ENCODE measurements at regions not wholly inside any gene's neighbourhood (a gene's known extent, or its start where the extent isn't known, plus 50 kb on each side); places are given as distances from the start of the nearest gene placed in this dataset.

GRCh38 chr2:5501807-5502206 is 190.4 kb upstream of the SOX11 start:
- Mint-ChIP-seq H3K4me1 (ENCODE audit: insufficient read depth, unreplicated experiment) (no peaks in the 10 kb centered on the region), H3K9me3 (ENCODE audit: unreplicated experiment) (peaks cover 7% of the 10 kb centered on the region), H3K36me3 (ENCODE audit: insufficient read depth, unreplicated experiment) (no peaks in the 10 kb centered on the region), H3K27ac (ENCODE audit: low read depth, unreplicated experiment) (no peak overlapping the region), H3K27me3 (ENCODE audit: insufficient read depth, unreplicated experiment) (no peaks in the 10 kb centered on the region), H3K4me3 (ENCODE audit: unreplicated experiment) (no peak overlapping the region)
- intact Hi-C loops (cut with micrococcal nuclease), result no loop called here
- no peak for DNase-seq (ENCODE audit: unreplicated experiment)
- BruUV-seq (replicated peaks), result no TSS peak
- TF ChIP-seq CTCF (IDR thresholded peaks at IDR 0.05; ENCODE audit: unreplicated experiment), result no peak
- POLR2A ChIA-PET, result no interaction called here
- CTCF ChIA-PET, result no interaction called here

GRCh38 chr2:5502385-5502784 is 189.8 kb upstream of the SOX11 start:
- Mint-ChIP-seq H3K27me3 (ENCODE audit: insufficient read depth, unreplicated experiment) (no peaks in the 10 kb centered on the region), H3K27ac (ENCODE audit: low read depth, unreplicated experiment) (no peak overlapping the region), H3K4me1 (ENCODE audit: insufficient read depth, unreplicated experiment) (no peaks in the 10 kb centered on the region), H3K4me3 (ENCODE audit: unreplicated experiment) (no peak overlapping the region), H3K36me3 (ENCODE audit: insufficient read depth, unreplicated experiment) (no peaks in the 10 kb centered on the region), H3K9me3 (ENCODE audit: unreplicated experiment) (peaks cover 7% of the 10 kb centered on the region)
- no TSS peak for BruUV-seq (replicated peaks)
- intact Hi-C loops (cut with micrococcal nuclease), result no loop called here
- DNase-seq (ENCODE audit: unreplicated experiment), result no peak
- POLR2A ChIA-PET, result no interaction called here
- CTCF ChIA-PET, result no interaction called here
- TF ChIP-seq CTCF (IDR thresholded peaks at IDR 0.05; ENCODE audit: unreplicated experiment), result no peak

GRCh38 chr2:5504756-5505155 is 187.4 kb upstream of the SOX11 start:
- no peak for TF ChIP-seq CTCF (IDR thresholded peaks at IDR 0.05; ENCODE audit: unreplicated experiment)
- no peaks in the 10 kb centered on the region for H3K36me3 Mint-ChIP-seq (ENCODE audit: insufficient read depth, unreplicated experiment)
- peaks cover 7% of the 10 kb centered on the region for H3K9me3 Mint-ChIP-seq (ENCODE audit: unreplicated experiment)
- H3K4me1 Mint-ChIP-seq (ENCODE audit: insufficient read depth, unreplicated experiment), result no peaks in the 10 kb centered on the region
- BruUV-seq (replicated peaks), result no TSS peak
- intact Hi-C loops (cut with micrococcal nuclease), result no loop called here
- DNase-seq (ENCODE audit: unreplicated experiment), result no peak
- H3K27me3 Mint-ChIP-seq (ENCODE audit: insufficient read depth, unreplicated experiment), result no peaks in the 10 kb centered on the region
- H3K4me3 Mint-ChIP-seq (ENCODE audit: unreplicated experiment), result no peak overlapping the region
- H3K27ac Mint-ChIP-seq (ENCODE audit: low read depth, unreplicated experiment), result no peak overlapping the region
- POLR2A ChIA-PET, result no interaction called here
- CTCF ChIA-PET, result interaction anchor here (0.6 kb wide), 1 partner anchor 911 kb away, joined by 3 read pairs; no protein-coding TSS in a partner anchor

- ChIA-PET CTCF (no interaction called here), POLR2A (no interaction called here)
- intact Hi-C loops (cut with micrococcal nuclease), result no loop called here
- Mint-ChIP-seq H3K9me3 (ENCODE audit: unreplicated experiment) (no peaks in the 10 kb centered on the region), H3K27ac (ENCODE audit: low read depth, unreplicated experiment) (no peak overlapping the region), H3K4me1 (ENCODE audit: insufficient read depth, unreplicated experiment) (no peaks in the 10 kb centered on the region), H3K36me3 (ENCODE audit: insufficient read depth, unreplicated experiment) (no peaks in the 10 kb centered on the region), H3K27me3 (ENCODE audit: insufficient read depth, unreplicated experiment) (no peaks in the 10 kb centered on the region), H3K4me3 (ENCODE audit: unreplicated experiment) (no peak overlapping the region)
- TF ChIP-seq CTCF (IDR thresholded peaks at IDR 0.05; ENCODE audit: unreplicated experiment), result no peak
- no TSS peak for BruUV-seq (replicated peaks)
- DNase-seq (ENCODE audit: unreplicated experiment), result no peak
These were observed 184.8 kb upstream of the SOX11 start for GRCh38 chr2:5507367-5507766.
